AG09319 (cell line): ENCODE measurements at regions not wholly inside any gene's neighbourhood (a gene's known extent, or its start where the extent isn't known, plus 50 kb on each side); places are given as distances from the start of the nearest gene placed in this dataset.

Experiments used
- DNase-seq: peaks from one replicate; pipeline ENCODE4 v3.0.0-alpha.2; 2010; ENCODE audit warnings: low read depth; ENCODE audit errors: extremely low read depth
- CTCF ChIP-seq: IDR thresholded peaks from 2 replicates; pipeline ENCODE4 v1.5.1; 2011; ENCODE audit warnings: low read depth, mild to moderate bottlenecking, inconsistent platforms, low read length, moderate library complexity

GRCh38 chr5:173783371-173783770 is 104.8 kb upstream of the CPEB4 start:
- no peak for TF ChIP-seq CTCF
- DNase-seq = no peak

- no peak for TF ChIP-seq CTCF
- no peak for DNase-seq
Observed at GRCh38 chr5:173785400-173785799, 102.7 kb upstream of the CPEB4 start.

GRCh38 chr5:173785866-173786265 is 102.3 kb upstream of the CPEB4 start:
- no peak for DNase-seq
- TF ChIP-seq CTCF = no peak

- no peak for DNase-seq
- no peak for TF ChIP-seq CTCF
Observed at GRCh38 chr5:173786286-173787187, 101.6 kb upstream of the CPEB4 start.

- DNase-seq = no peak
- TF ChIP-seq CTCF = no peak
Observed at GRCh38 chr5:173789031-173789920, 98.9 kb upstream of the CPEB4 start.

GRCh38 chr5:173790177-173790719 is 97.9 kb upstream of the CPEB4 start:
- TF ChIP-seq CTCF = no peak
- DNase-seq = no peak
